ENCODE measurements at regions not wholly inside any gene's neighbourhood (a gene's known extent, or its start where the extent isn't known, plus 50 kb on each side); places are given as distances from the start of the nearest gene placed in this dataset.

- ChIA-PET CTCF (no interaction called here), POLR2A (no interaction called here)
- intact Hi-C loops (cut with micrococcal nuclease; ENCODE audit: unreplicated experiment): no loop called here
- no peak for TF ChIP-seq CTCF (IDR thresholded peaks at IDR 0.05; ENCODE audit: insufficient read depth in 1 of 2, low read depth in 1 of 2, low read length in 1 of 2, severe bottlenecking in 1 of 2, unreplicated experiment in 1 of 2)
- H3K4me3 Mint-ChIP-seq (ENCODE audit: unreplicated experiment): no peak overlapping the region
- Histone ChIP-seq H3K36me3 (ENCODE audit: control insufficient read depth, insufficient read depth, low read length) (no peaks in the 10 kb centered on the region), H3K4me3 (ENCODE audit: low read depth, low read length) (no peak overlapping the region), H3K4me1 (no peaks in the 10 kb centered on the region), H3K27me3 (replicated peaks; ENCODE audit: control insufficient read depth, insufficient read depth, low read length) (no peaks in the 10 kb centered on the region), H3K9me3 (no peaks in the 10 kb centered on the region)
- no peak overlapping the region for H3K27ac Mint-ChIP-seq (ENCODE audit: unreplicated experiment)
- no peak for DNase-seq
- BruUV-seq (replicated peaks): no TSS peak
- H3K27me3 Mint-ChIP-seq (ENCODE audit: insufficient read depth, unreplicated experiment): no peaks in the 10 kb centered on the region
- H3K4me1 Mint-ChIP-seq (ENCODE audit: low read depth, unreplicated experiment): no peaks in the 10 kb centered on the region
- H3K36me3 Mint-ChIP-seq (ENCODE audit: insufficient read depth, unreplicated experiment): no peaks in the 10 kb centered on the region
- H3K9me3 Mint-ChIP-seq (ENCODE audit: unreplicated experiment): no peaks in the 10 kb centered on the region
Measured at GRCh38 chr3:101941318-101942040, 92.2 kb downstream of the NFKBIZ start.

- no peaks in the 10 kb centered on the region for H3K27me3 ChIP-seq (replicated peaks; ENCODE audit: control insufficient read depth, insufficient read depth, low read length)
- intact Hi-C loops (cut with micrococcal nuclease; ENCODE audit: unreplicated experiment): no loop called here
- no peak overlapping the region for H3K4me3 Mint-ChIP-seq (ENCODE audit: unreplicated experiment)
- no peak for DNase-seq
- ChIA-PET CTCF (no interaction called here), POLR2A (no interaction called here)
- TF ChIP-seq CTCF (IDR thresholded peaks at IDR 0.05; ENCODE audit: insufficient read depth in 1 of 2, low read depth in 1 of 2, low read length in 1 of 2, severe bottlenecking in 1 of 2, unreplicated experiment in 1 of 2): no peak
- no peaks in the 10 kb centered on the region for H3K4me1 Mint-ChIP-seq (ENCODE audit: low read depth, unreplicated experiment)
- no peaks in the 10 kb centered on the region for H3K36me3 Mint-ChIP-seq (ENCODE audit: insufficient read depth, unreplicated experiment)
- BruUV-seq (replicated peaks): no TSS peak
- no peaks in the 10 kb centered on the region for H3K9me3 ChIP-seq
- no peaks in the 10 kb centered on the region for H3K36me3 ChIP-seq (ENCODE audit: control insufficient read depth, insufficient read depth, low read length)
- H3K4me1 ChIP-seq: no peaks in the 10 kb centered on the region
- H3K9me3 Mint-ChIP-seq (ENCODE audit: unreplicated experiment): no peaks in the 10 kb centered on the region
- H3K4me3 ChIP-seq (ENCODE audit: low read depth, low read length): no peak overlapping the region
- H3K27ac Mint-ChIP-seq (ENCODE audit: unreplicated experiment): no peak overlapping the region
- no peaks in the 10 kb centered on the region for H3K27me3 Mint-ChIP-seq (ENCODE audit: insufficient read depth, unreplicated experiment)
Measured at GRCh38 chr3:101942356-101942755, 93.0 kb downstream of the NFKBIZ start.

- no peaks in the 10 kb centered on the region for H3K4me1 ChIP-seq
Measured at GRCh38 chr3:101943029-101943428, 93.7 kb downstream of the NFKBIZ start.

More at GRCh38 chr3:101943029-101943428, 93.7 kb downstream of the NFKBIZ start:
- no peak overlapping the region for H3K27ac Mint-ChIP-seq (ENCODE audit: unreplicated experiment)
- no peaks in the 10 kb centered on the region for H3K9me3 Mint-ChIP-seq (ENCODE audit: unreplicated experiment)
- DNase-seq: no peak
- no peak for TF ChIP-seq CTCF (IDR thresholded peaks at IDR 0.05; ENCODE audit: insufficient read depth in 1 of 2, low read depth in 1 of 2, low read length in 1 of 2, severe bottlenecking in 1 of 2, unreplicated experiment in 1 of 2)
- Histone ChIP-seq H3K9me3 (no peaks in the 10 kb centered on the region), H3K27me3 (replicated peaks; ENCODE audit: control insufficient read depth, insufficient read depth, low read length) (no peaks in the 10 kb centered on the region), H3K36me3 (ENCODE audit: control insufficient read depth, insufficient read depth, low read length) (no peaks in the 10 kb centered on the region), H3K4me3 (ENCODE audit: low read depth, low read length) (no peak overlapping the region)
- no peaks in the 10 kb centered on the region for H3K4me1 Mint-ChIP-seq (ENCODE audit: low read depth, unreplicated experiment)
- no TSS peak for BruUV-seq (replicated peaks)
- intact Hi-C loops (cut with micrococcal nuclease; ENCODE audit: unreplicated experiment): no loop called here
- ChIA-PET CTCF (no interaction called here), POLR2A (no interaction called here)
- no peaks in the 10 kb centered on the region for H3K27me3 Mint-ChIP-seq (ENCODE audit: insufficient read depth, unreplicated experiment)
- H3K4me3 Mint-ChIP-seq (ENCODE audit: unreplicated experiment): no peak overlapping the region
- no peaks in the 10 kb centered on the region for H3K36me3 Mint-ChIP-seq (ENCODE audit: insufficient read depth, unreplicated experiment)

Data from Caco-2 (cell line).